Nephron (organoid): ENCODE measurements at regions not wholly inside any gene's neighbourhood (a gene's known extent, or its start where the extent isn't known, plus 50 kb on each side); places are given as distances from the start of the nearest gene placed in this dataset.
A peak's percentile ranks its signal among the peaks of the same experiment; 100 is the strongest.

Experiments
- H3K27ac Mint-ChIP-seq, 3 experiments: 2 replicates each; pipeline ENCODE4 v1.8.0; 2020; ENCODE audit warnings: mixed read lengths in 3 of 3, mild to moderate bottlenecking in 2 of 3, moderate library complexity in 1 of 3
- H3K27me3 Mint-ChIP-seq: 2 replicates; pipeline ENCODE4 v1.8.0; 2021; ENCODE audit warnings: low read depth, mild to moderate bottlenecking, moderate library complexity, mixed read lengths
- H3K36me3 Mint-ChIP-seq: 2 replicates; pipeline ENCODE4 v1.8.0; 2020; ENCODE audit warnings: low read depth, mixed read lengths
- H3K4me1 Mint-ChIP-seq: 2 replicates; pipeline ENCODE4 v1.8.0; 2020; ENCODE audit warnings: mixed read lengths
- H3K4me3 Mint-ChIP-seq, 3 experiments: 2 replicates each; pipeline ENCODE4 v1.8.0; 2020; ENCODE audit warnings: mild to moderate bottlenecking in 3 of 3, mixed read lengths in 3 of 3, moderate library complexity in 2 of 3
- H3K9me3 Mint-ChIP-seq: 2 replicates; pipeline ENCODE4 v1.8.0; 2020; ENCODE audit warnings: mixed read lengths
- TF ChIP-seq, protein P1 (sequence below), 3 experiments: fragments of 200-600 bp; sonication (generic); IDR thresholded peaks; one replicate each; pipeline ENCODE4 v1.5.0; 2021; ENCODE audit warnings: antibody characterized with exemption in 3 of 3; ENCODE audit not compliant: unreplicated experiment in 3 of 3

DNA sequence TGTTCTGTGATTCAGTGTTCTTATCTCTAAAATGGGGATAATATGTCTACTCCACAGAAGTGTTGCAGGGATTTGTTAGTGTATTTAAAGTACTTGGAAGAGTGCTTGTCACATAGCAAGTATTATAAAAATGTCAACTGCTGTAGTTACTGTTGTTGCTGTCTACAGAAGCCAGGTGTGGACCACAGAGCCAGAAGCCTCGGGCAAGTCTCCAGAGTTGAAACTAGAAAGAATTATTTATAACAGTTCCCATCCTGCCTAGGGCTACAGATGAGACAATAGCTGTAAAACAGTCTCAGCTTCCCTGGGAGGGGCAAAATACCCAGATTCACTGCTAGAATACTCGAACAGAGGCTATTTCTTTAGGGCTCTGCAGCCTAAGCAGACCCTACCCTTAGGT lies 55.4 kb upstream of the FUT8 start:
- H3K9me3 Mint-ChIP-seq = no peaks in the 10 kb centered on the region
- H3K4me3 Mint-ChIP-seq = no peak overlapping the region
- TF ChIP-seq, protein P1, sequence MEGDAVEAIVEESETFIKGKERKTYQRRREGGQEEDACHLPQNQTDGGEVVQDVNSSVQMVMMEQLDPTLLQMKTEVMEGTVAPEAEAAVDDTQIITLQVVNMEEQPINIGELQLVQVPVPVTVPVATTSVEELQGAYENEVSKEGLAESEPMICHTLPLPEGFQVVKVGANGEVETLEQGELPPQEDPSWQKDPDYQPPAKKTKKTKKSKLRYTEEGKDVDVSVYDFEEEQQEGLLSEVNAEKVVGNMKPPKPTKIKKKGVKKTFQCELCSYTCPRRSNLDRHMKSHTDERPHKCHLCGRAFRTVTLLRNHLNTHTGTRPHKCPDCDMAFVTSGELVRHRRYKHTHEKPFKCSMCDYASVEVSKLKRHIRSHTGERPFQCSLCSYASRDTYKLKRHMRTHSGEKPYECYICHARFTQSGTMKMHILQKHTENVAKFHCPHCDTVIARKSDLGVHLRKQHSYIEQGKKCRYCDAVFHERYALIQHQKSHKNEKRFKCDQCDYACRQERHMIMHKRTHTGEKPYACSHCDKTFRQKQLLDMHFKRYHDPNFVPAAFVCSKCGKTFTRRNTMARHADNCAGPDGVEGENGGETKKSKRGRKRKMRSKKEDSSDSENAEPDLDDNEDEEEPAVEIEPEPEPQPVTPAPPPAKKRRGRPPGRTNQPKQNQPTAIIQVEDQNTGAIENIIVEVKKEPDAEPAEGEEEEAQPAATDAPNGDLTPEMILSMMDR (IDR thresholded peaks at IDR 0.05; ENCODE audit: unreplicated experiment in 3 of 3) = no peak
- H3K36me3 Mint-ChIP-seq = no peaks in the 10 kb centered on the region
- peaks cover 6% of the 10 kb centered on the region for H3K27me3 Mint-ChIP-seq
- peaks cover 23% of the 10 kb centered on the region for H3K4me1 Mint-ChIP-seq
- H3K27ac Mint-ChIP-seq = no peak overlapping the region

DNA sequence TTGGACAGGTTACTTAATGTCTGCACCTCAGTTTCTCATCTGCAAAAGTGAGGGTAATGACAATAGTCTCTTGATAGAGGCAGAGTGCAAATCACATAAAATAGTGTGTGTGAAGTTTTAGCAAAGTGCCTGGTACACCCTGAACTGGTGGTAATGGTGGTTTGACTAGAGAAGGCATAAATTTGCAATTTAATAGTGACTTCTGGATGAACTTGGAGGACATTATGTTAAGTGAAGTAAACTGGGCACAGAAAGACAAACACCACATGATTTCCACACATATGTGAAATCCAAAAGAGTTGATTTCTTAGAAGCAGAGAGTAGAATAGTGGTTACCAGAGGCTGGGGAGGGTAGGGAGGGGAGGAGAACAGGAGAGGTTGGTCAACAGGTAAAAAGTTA lies 54.8 kb upstream of the FUT8 start:
- H3K9me3 Mint-ChIP-seq = no peaks in the 10 kb centered on the region
- H3K4me3 Mint-ChIP-seq = no peak overlapping the region
- peaks cover 26% of the 10 kb centered on the region for H3K4me1 Mint-ChIP-seq
- TF ChIP-seq, protein P1 (IDR thresholded peaks at IDR 0.05; ENCODE audit: unreplicated experiment in 3 of 3) = no peak
- H3K27me3 Mint-ChIP-seq = peaks cover 6% of the 10 kb centered on the region
- no peak overlapping the region for H3K27ac Mint-ChIP-seq
- H3K36me3 Mint-ChIP-seq = no peaks in the 10 kb centered on the region

DNA sequence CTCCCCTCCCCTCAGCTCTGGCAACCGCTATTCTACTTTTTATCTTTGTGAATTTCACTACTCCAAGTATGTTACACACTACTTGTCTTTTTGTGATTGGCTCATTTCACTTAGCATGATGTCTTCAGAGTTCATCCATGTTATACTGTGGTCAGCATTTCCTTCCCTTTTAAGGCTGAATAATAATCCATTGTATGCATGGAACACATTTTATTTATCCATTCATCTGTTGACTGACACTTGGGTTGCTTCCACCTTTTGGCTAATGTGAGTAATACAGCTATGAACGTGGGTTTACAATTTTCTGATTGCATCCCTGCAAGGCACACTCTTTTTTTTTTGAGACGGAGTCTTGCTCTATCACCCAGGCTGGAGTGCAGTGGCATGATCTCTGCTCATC lies 53.0 kb upstream of the FUT8 start:
- Mint-ChIP-seq H3K36me3 (no peaks in the 10 kb centered on the region), H3K4me1 (peaks cover 35% of the 10 kb centered on the region)
- TF ChIP-seq, protein P1 (IDR thresholded peaks at IDR 0.05; ENCODE audit: unreplicated experiment in 3 of 3) = no peak

GRCh38 chr14:65360144-65360784 lies 52.3 kb upstream of the FUT8 start:
- Mint-ChIP-seq H3K27ac (peak overlapping the region in 1 of 3 experiments; percentile 29), H3K4me3 (no peak overlapping the region), H3K36me3 (no peaks in the 10 kb centered on the region), H3K4me1 (peaks cover 43% of the 10 kb centered on the region), H3K27me3 (no peaks in the 10 kb centered on the region), H3K9me3 (no peaks in the 10 kb centered on the region)
- TF ChIP-seq, protein P1 (IDR thresholded peaks at IDR 0.05; ENCODE audit: unreplicated experiment in 3 of 3) = no peak

More for the DNA sequence above, 53.0 kb upstream of the FUT8 start:
- no peak overlapping the region for H3K27ac Mint-ChIP-seq
- H3K4me3 Mint-ChIP-seq = no peak overlapping the region
- H3K27me3 Mint-ChIP-seq = peaks cover 4% of the 10 kb centered on the region
- no peaks in the 10 kb centered on the region for H3K9me3 Mint-ChIP-seq

GRCh38 chr14:65361920-65362319 lies 50.6 kb upstream of the FUT8 start:
- TF ChIP-seq, protein P1 (IDR thresholded peaks at IDR 0.05; ENCODE audit: unreplicated experiment in 3 of 3) = no peak
- H3K27ac Mint-ChIP-seq = peak overlapping the region; percentile 45 to 92 (median 67)
- peaks cover 45% of the 10 kb centered on the region for H3K4me1 Mint-ChIP-seq
- no peaks in the 10 kb centered on the region for H3K27me3 Mint-ChIP-seq
- no peaks in the 10 kb centered on the region for H3K36me3 Mint-ChIP-seq
- H3K4me3 Mint-ChIP-seq = peak overlapping the region in 1 of 3 experiments; percentile 33
- H3K9me3 Mint-ChIP-seq = no peaks in the 10 kb centered on the region
